ENCODE measurements at regions not wholly inside any gene's neighbourhood (a gene's known extent, or its start where the extent isn't known, plus 50 kb on each side); places are given as distances from the start of the nearest gene placed in this dataset.

DNA sequence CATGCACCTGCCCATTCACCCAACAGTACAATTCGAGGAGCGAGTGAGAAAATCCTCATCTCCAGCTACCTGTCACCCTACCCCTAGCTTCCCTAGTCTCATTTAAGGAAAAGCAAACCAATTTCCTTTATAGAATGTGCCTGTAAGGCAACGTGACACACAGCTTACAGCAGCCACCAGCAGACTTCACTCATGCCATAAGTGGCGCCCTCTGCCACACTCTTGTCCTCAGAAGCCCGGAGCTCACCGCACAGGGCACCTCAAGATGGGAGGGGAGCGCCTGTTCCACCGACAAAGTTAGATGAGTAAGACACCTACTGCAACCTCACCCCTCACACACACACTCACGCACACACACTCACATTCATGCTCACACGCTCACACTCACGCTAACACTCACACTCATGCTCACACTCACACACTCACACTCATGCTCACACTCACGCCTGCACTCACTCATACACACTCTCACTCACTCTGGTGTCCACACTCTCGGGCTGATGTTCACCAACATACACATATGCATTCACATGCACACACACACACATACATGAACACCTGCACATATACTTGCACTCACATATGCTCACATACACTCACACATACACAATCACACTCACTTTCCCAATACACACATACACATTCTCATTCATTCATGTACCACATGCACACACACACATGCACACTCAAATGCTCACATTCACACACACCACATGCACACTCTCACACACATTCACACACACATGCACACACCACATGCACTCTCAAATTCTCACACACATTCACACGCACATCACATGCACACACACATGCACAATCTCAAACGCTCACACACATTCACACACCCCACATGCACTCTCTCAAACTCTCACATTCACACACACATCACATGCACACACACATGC is 170.7 kb downstream of the PSMG1 start:
- no peak overlapping the region for H3K27ac ChIP-seq (ENCODE audit: low read depth, low read length)
- H3K36me3 ChIP-seq (ENCODE audit: control insufficient read depth, low read length): no peaks in the 10 kb centered on the region
- 0 out of 2 replicates have a peak, but pooled peaks cover 3% of the 10 kb centered on the region for H3F3A ChIP-seq (ENCODE audit: control insufficient read depth, insufficient read depth)
- peaks cover 13% of the 10 kb centered on the region for H3K4me1 ChIP-seq (ENCODE audit: control insufficient read depth, low read length)
- H3K9me3 ChIP-seq (ENCODE audit: control insufficient read depth, insufficient read depth, low read length): no peaks in the 10 kb centered on the region
- TF ChIP-seq EZH2phosphoT487 (IDR thresholded peaks at IDR 0.05; ENCODE audit: borderline replicate concordance, low read length): no peak
- TF ChIP-seq, protein P1, sequence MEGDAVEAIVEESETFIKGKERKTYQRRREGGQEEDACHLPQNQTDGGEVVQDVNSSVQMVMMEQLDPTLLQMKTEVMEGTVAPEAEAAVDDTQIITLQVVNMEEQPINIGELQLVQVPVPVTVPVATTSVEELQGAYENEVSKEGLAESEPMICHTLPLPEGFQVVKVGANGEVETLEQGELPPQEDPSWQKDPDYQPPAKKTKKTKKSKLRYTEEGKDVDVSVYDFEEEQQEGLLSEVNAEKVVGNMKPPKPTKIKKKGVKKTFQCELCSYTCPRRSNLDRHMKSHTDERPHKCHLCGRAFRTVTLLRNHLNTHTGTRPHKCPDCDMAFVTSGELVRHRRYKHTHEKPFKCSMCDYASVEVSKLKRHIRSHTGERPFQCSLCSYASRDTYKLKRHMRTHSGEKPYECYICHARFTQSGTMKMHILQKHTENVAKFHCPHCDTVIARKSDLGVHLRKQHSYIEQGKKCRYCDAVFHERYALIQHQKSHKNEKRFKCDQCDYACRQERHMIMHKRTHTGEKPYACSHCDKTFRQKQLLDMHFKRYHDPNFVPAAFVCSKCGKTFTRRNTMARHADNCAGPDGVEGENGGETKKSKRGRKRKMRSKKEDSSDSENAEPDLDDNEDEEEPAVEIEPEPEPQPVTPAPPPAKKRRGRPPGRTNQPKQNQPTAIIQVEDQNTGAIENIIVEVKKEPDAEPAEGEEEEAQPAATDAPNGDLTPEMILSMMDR (IDR thresholded peaks at IDR 0.05; ENCODE audit: low read depth, low read length, poor library complexity, severe bottlenecking): no peak
- H3K4me2 ChIP-seq (ENCODE audit: low read length): no peak overlapping the region
- no peaks in the 10 kb centered on the region for H3K27me3 ChIP-seq (ENCODE audit: control insufficient read depth, low read length)
- no peak overlapping the region for H3K4me3 ChIP-seq (ENCODE audit: low read length)
- no peaks in the 10 kb centered on the region for H3K9me2 ChIP-seq (replicated peaks; ENCODE audit: control insufficient read depth, low read length)
- H4K20me1 ChIP-seq (ENCODE audit: control insufficient read depth, insufficient read depth, low read depth, low read length): no peaks in the 10 kb centered on the region
- H3K79me2 ChIP-seq (ENCODE audit: control insufficient read depth, low read length): no peaks in the 10 kb centered on the region

DNA sequence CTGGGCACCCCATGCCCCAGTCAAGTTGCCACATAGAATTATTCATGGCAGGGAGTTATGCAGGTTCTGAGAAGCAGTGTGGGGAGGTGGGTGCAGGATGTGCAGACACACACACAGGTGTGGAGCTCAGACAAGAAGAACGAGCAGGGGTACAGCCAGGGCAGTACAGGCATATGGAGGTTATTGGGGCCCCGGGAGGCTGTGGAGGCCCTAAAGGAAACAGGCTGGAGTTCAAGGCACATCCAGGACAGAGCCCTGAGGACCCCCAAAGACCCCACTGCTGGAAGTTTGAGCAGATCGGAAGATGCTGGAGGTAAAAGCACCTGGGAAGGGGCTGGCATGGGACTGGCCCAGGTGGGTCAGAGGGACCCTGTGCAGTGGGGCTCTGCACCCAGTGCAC is 171.3 kb downstream of the PSMG1 start:
- Histone ChIP-seq H3K9me3 (ENCODE audit: control insufficient read depth, insufficient read depth, low read length) (no peaks in the 10 kb centered on the region), H3K36me3 (ENCODE audit: control insufficient read depth, low read length) (no peaks in the 10 kb centered on the region), H3K4me1 (ENCODE audit: control insufficient read depth, low read length) (peaks cover 10% of the 10 kb centered on the region), H4K20me1 (ENCODE audit: control insufficient read depth, insufficient read depth, low read depth, low read length) (no peaks in the 10 kb centered on the region), H3K4me3 (ENCODE audit: low read length) (no peak overlapping the region), H3K27me3 (ENCODE audit: control insufficient read depth, low read length) (no peaks in the 10 kb centered on the region), H3K9me2 (replicated peaks; ENCODE audit: control insufficient read depth, low read length) (no peaks in the 10 kb centered on the region), H3K79me2 (ENCODE audit: control insufficient read depth, low read length) (no peaks in the 10 kb centered on the region), H3K27ac (ENCODE audit: low read depth, low read length) (no peak overlapping the region), H3F3A (ENCODE audit: control insufficient read depth, insufficient read depth) (0 out of 2 replicates have a peak, but pooled peaks cover 3% of the 10 kb centered on the region), H3K4me2 (ENCODE audit: low read length) (no peak overlapping the region)
- TF ChIP-seq, protein P1 (IDR thresholded peaks at IDR 0.05; ENCODE audit: low read depth, low read length, poor library complexity, severe bottlenecking): no peak
- TF ChIP-seq EZH2phosphoT487 (IDR thresholded peaks at IDR 0.05; ENCODE audit: borderline replicate concordance, low read length): no peak

DNA sequence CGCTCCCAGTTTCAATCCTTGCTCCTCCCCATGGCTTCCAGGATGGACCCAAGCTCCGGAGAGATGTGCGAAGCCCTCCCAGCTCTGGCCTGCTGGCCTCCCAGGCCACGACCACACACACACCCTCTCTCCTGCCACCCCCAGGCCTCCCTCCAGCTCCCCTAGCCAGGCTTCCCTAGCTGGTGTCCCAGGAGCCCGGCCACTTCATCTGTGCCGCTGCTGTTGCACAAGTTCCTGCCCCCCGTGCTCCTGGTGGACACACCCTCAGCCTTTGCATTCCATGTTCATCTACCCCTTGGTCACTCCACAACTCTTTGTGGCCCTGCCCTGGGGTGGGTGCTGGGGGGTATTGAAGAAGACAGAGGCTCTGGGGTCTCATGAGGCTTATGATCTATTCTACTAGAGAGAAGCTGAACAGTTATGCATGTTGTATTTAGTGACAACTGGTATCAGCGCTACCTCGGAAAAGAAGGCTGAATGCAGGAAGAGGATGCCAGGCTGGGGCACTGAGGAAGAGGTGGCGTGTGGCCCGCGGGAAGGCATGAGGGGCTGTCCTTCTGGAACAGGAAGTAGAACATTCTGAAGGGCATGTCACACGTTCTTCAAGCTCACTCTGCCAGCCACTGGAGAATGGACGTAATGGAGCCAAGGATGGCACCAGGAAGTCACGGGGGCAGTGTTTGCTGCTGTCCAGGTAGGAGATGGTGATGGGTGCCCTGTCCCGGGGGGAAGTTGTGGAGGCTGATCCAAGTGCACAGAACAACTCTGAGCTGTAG is 172.4 kb downstream of the PSMG1 start:
- Histone ChIP-seq H3K4me3 (ENCODE audit: low read length) (no peak overlapping the region), H3K79me2 (ENCODE audit: control insufficient read depth, low read length) (no peaks in the 10 kb centered on the region), H3K9me2 (replicated peaks; ENCODE audit: control insufficient read depth, low read length) (no peaks in the 10 kb centered on the region), H3K27me3 (ENCODE audit: control insufficient read depth, low read length) (no peaks in the 10 kb centered on the region), H3K4me2 (ENCODE audit: low read length) (no peak overlapping the region), H3K36me3 (ENCODE audit: control insufficient read depth, low read length) (no peaks in the 10 kb centered on the region), H3K4me1 (ENCODE audit: control insufficient read depth, low read length) (peaks cover 15% of the 10 kb centered on the region), H3F3A (ENCODE audit: control insufficient read depth, insufficient read depth) (0 out of 2 replicates have a peak, but pooled peaks cover 3% of the 10 kb centered on the region), H3K9me3 (ENCODE audit: control insufficient read depth, insufficient read depth, low read length) (no peaks in the 10 kb centered on the region), H3K27ac (ENCODE audit: low read depth, low read length) (no peak overlapping the region), H4K20me1 (ENCODE audit: control insufficient read depth, insufficient read depth, low read depth, low read length) (no peaks in the 10 kb centered on the region)
- TF ChIP-seq EZH2phosphoT487 (IDR thresholded peaks at IDR 0.05; ENCODE audit: borderline replicate concordance, low read length): no peak
- TF ChIP-seq, protein P1 (IDR thresholded peaks at IDR 0.05; ENCODE audit: low read depth, low read length, poor library complexity, severe bottlenecking): no peak
